GM23338 (cell line): ENCODE measurements at regions not wholly inside any gene's neighbourhood (a gene's known extent, or its start where the extent isn't known, plus 50 kb on each side); places are given as distances from the start of the nearest gene placed in this dataset.

Source experiments
- ATAC-seq: fragments of 200-7000 bp; cut with Tn5 transposase; 3 replicates; pipeline ENCODE4 v1.9.1; 2020
- DNase-seq: peaks from one replicate; pipeline ENCODE4 v3.0.0-alpha.2; 2015; ENCODE audit warnings: low spot score
- H2AFZ ChIP-seq: fragments of 200-600 bp; sonication (generic); 2 replicates; pipeline ENCODE4 v1.8.0; 2016; ENCODE audit warnings: antibody characterized with exemption, mild to moderate bottlenecking, moderate library complexity
- H3F3A ChIP-seq: fragments of 200-600 bp; sonication (generic); replicated peaks from 2 replicates; pipeline ENCODE4 v1.8.0; 2017; ENCODE audit warnings: antibody characterized with exemption, mixed run types, low read depth
- H3K27ac ChIP-seq: fragments of 200-600 bp; sonication (generic); 2 replicates; pipeline ENCODE4 v1.6.1; 2016; ENCODE audit warnings: low read depth
- H3K27me3 ChIP-seq: fragments of 200-600 bp; sonication (generic); 2 replicates; pipeline ENCODE4 v1.8.0; 2016; ENCODE audit warnings: mild to moderate bottlenecking, mixed run types, moderate library complexity; ENCODE audit not compliant: insufficient read depth
- H3K36me3 ChIP-seq: fragments of 200-600 bp; sonication (generic); 2 replicates; pipeline ENCODE4 v1.8.0; 2016; ENCODE audit warnings: mild to moderate bottlenecking; ENCODE audit not compliant: insufficient read depth
- H3K4me1 ChIP-seq: fragments of 200-600 bp; sonication (generic); 2 replicates; pipeline ENCODE4 v1.8.0; 2016; ENCODE audit warnings: mild to moderate bottlenecking, moderate library complexity; ENCODE audit not compliant: insufficient read depth
- H3K4me2 ChIP-seq: fragments of 200-600 bp; sonication (generic); 2 replicates; pipeline ENCODE4 v1.7.1; 2017; ENCODE audit warnings: mixed run types
- H3K4me3 ChIP-seq: fragments of 200-600 bp; sonication (generic); 2 replicates; pipeline ENCODE4 v1.6.1; 2016; ENCODE audit warnings: mixed run types
- H3K79me2 ChIP-seq: fragments of 200-600 bp; sonication (generic); replicated peaks from 2 replicates; pipeline ENCODE4 v1.8.0; 2017; ENCODE audit warnings: mild to moderate bottlenecking; ENCODE audit not compliant: insufficient read depth
- H3K9me2 ChIP-seq: fragments of 200-600 bp; sonication (generic); 2 replicates; pipeline ENCODE4 v1.8.0; 2017; ENCODE audit not compliant: insufficient read depth
- H4K20me1 ChIP-seq: fragments of 200-600 bp; sonication (generic); replicated peaks from 2 replicates; pipeline ENCODE4 v1.8.0; 2017; ENCODE audit warnings: mild to moderate bottlenecking; ENCODE audit not compliant: insufficient read depth
- H3K27ac Mint-ChIP-seq: 2 replicates; pipeline ENCODE4 v1.8.0; 2020; ENCODE audit warnings: inconsistent platforms, mild to moderate bottlenecking, moderate library complexity, mixed read lengths
- H3K27me3 Mint-ChIP-seq: 3 replicates; pipeline ENCODE4 v1.8.0; 2022; ENCODE audit warnings: low read depth, mild to moderate bottlenecking, moderate library complexity, mixed read lengths, inconsistent platforms; ENCODE audit not compliant: insufficient read depth, poor library complexity
- H3K36me3 Mint-ChIP-seq: 3 replicates; pipeline ENCODE4 v1.8.0; 2021; ENCODE audit warnings: low read depth, mild to moderate bottlenecking, inconsistent platforms, moderate library complexity, mixed read lengths
- H3K4me1 Mint-ChIP-seq: 3 replicates; pipeline ENCODE4 v1.8.0; 2020; ENCODE audit warnings: mild to moderate bottlenecking, inconsistent platforms, mixed read lengths
- H3K4me3 Mint-ChIP-seq: 3 replicates; pipeline ENCODE4 v1.8.0; 2021; ENCODE audit warnings: moderate library complexity, mild to moderate bottlenecking, inconsistent platforms, mixed read lengths
- H3K9me3 Mint-ChIP-seq: 3 replicates; pipeline ENCODE4 v1.8.0; 2020; ENCODE audit warnings: moderate library complexity, mild to moderate bottlenecking, inconsistent platforms, mixed read lengths
- CTCF ChIP-seq, 2 experiments: fragments of 200-600 bp in 1 of 2; sonication (generic) in 1 of 2; conservative IDR thresholded peaks; 2 replicates each; pipeline versions ENCODE4 v1.5.1 to v1.6.1; 2016 to 2017; ENCODE audit warnings: antibody characterized with exemption in 2 of 2, low read depth in 2 of 2, mild to moderate bottlenecking in 2 of 2, moderate library complexity in 1 of 2
- EZH2 ChIP-seq: fragments of 200-600 bp; sonication (generic); IDR thresholded peaks from one replicate; pipeline ENCODE4 v1.8.0; 2017; ENCODE audit warnings: antibody characterized with exemption, mild to moderate bottlenecking, low read depth; ENCODE audit not compliant: unreplicated experiment
- EZH2phosphoT487 ChIP-seq: fragments of 200-600 bp; sonication (generic); IDR thresholded peaks from one replicate; pipeline ENCODE4 v1.8.1; 2018; ENCODE audit warnings: antibody characterized with exemption; ENCODE audit not compliant: unreplicated experiment
- JUNB ChIP-seq: IDR thresholded peaks from one replicate; pipeline ENCODE4 v1.6.1; 2016; ENCODE audit warnings: antibody characterized with exemption; ENCODE audit not compliant: unreplicated experiment
- NANOG ChIP-seq: IDR thresholded peaks from 2 replicates; pipeline ENCODE4 v1.6.1; 2016; ENCODE audit warnings: antibody characterized with exemption, borderline replicate concordance
- ZNF331 ChIP-seq: fragments of 250-450 bp; sonication (Bioruptor Pico); IDR thresholded peaks from 2 replicates; pipeline ENCODE4 v1.5.0; 2020; ENCODE audit warnings: low read depth, mild to moderate bottlenecking, moderate library complexity
- ZNF462 ChIP-seq: fragments of 250-450 bp; sonication (Bioruptor Pico); IDR thresholded peaks from 2 replicates; pipeline ENCODE4 v1.5.0; 2020; ENCODE audit warnings: mild to moderate bottlenecking, moderate library complexity

DNA sequence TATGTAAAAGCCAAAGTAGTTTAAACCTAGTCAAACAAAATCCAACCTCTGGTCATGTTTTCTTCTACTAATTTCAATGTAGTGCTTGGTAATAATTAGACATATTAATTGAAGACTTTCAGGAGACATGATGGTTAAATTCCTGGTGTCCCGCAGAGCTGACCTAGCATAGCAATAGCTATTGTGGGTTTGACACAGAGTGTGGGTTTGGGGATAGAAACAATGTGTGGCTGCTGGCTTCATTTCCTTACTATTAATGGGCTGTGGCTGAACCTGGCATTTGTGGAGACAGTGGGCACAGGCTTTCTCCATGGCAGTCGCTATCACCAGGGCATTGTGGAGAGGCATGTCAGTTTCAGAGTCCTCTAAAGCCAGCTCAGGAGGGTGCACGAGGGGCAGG lies 54.1 kb upstream of the GGTLC1 start:
- Histone ChIP-seq H3K4me2 (no peak overlapping the region), H2AFZ (no peak overlapping the region), H3K9me2 (no peaks in the 10 kb centered on the region), H3F3A (no peaks in the 10 kb centered on the region), H3K27me3 (no peaks in the 10 kb centered on the region), H3K27ac (no peak overlapping the region), H4K20me1 (no peaks in the 10 kb centered on the region), H3K36me3 (no peaks in the 10 kb centered on the region), H3K79me2 (no peaks in the 10 kb centered on the region), H3K4me3 (no peak overlapping the region), H3K4me1 (no peaks in the 10 kb centered on the region)
- ATAC-seq (no peak), DNase-seq (no peak)
- no peaks in the 10 kb centered on the region for H3K9me3 Mint-ChIP-seq
- H3K4me3 Mint-ChIP-seq: no peak overlapping the region
- H3K36me3 Mint-ChIP-seq: no peaks in the 10 kb centered on the region
- no peaks in the 10 kb centered on the region for H3K4me1 Mint-ChIP-seq
- no peak overlapping the region for H3K27ac Mint-ChIP-seq
- TF ChIP-seq NANOG: no peak
- H3K27me3 Mint-ChIP-seq: peaks cover 3% of the 10 kb centered on the region

GRCh38 chr20:24040896-24041459 lies 52.4 kb upstream of the GGTLC1 start:
- TF ChIP-seq EZH2 (no peak), JUNB (no peak), EZH2phosphoT487 (no peak), ZNF462 (CRISPR knock-in tag) (no peak), NANOG (no peak), CTCF (conservative IDR thresholded peaks at IDR 0.05; ENCODE audit: low read depth in 2 of 2) (no peak), ZNF331 (CRISPR knock-in tag) (no peak)
- Mint-ChIP-seq H3K27me3 (peaks cover 3% of the 10 kb centered on the region), H3K4me3 (no peak overlapping the region), H3K9me3 (no peaks in the 10 kb centered on the region), H3K36me3 (no peaks in the 10 kb centered on the region), H3K4me1 (no peaks in the 10 kb centered on the region), H3K27ac (no peak overlapping the region)
- Histone ChIP-seq H3K4me1 (no peaks in the 10 kb centered on the region), H3F3A (no peaks in the 10 kb centered on the region), H3K27ac (no peak overlapping the region), H3K4me3 (no peak overlapping the region), H3K36me3 (no peaks in the 10 kb centered on the region), H3K27me3 (no peaks in the 10 kb centered on the region), H3K4me2 (no peak overlapping the region), H3K9me2 (0 out of 2 replicates have a peak, but pooled peaks cover 4% of the 10 kb centered on the region), H4K20me1 (no peaks in the 10 kb centered on the region), H2AFZ (no peak overlapping the region), H3K79me2 (no peaks in the 10 kb centered on the region)
- ATAC-seq: no peak
- DNase-seq: no peak
